NOMO-1 treated with dmso at 0.1 percent for 144 hours (cell line): ENCODE measurements at regions not wholly inside any gene's neighbourhood (a gene's known extent, or its start where the extent isn't known, plus 50 kb on each side); places are given as distances from the start of the nearest gene placed in this dataset.

Source experiments
- DNase-seq: peaks from one replicate; lab custom pipeline; 2025; ENCODE audit not compliant: unreplicated experiment; lab: John Stamatoyannopoulos, UW

- no peak for DNase-seq
Measured at GRCh38 chr3:194908496-194908895, 222.8 kb downstream of the FAM43A start.

GRCh38 chr3:194908972-194909371 is 223.3 kb downstream of the FAM43A start:
- DNase-seq = no peak

DNA sequence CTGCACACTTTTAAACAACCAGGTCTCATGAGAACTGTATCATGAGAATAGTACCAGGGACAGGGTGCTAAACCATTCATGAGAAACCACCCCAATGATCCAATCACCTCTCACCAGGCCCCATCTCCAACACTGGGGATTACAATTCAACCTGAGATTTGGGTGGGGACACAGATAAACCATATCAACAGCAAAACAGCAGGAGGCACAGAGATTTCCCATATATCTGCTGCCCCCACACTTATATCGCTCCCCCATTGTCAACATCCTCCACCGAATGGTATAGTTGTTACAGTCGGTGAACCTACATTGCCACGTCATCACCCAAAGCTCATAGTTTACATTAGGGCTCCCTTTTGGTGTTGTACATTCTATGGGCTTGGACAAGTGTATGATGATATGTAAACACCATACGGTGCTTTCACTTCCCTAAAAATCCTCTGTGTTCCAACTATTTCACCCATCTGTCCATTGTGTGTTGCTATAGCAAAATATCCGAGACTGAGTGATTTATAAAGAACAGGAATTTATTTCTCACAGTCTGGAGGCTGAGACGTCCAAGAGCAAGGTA is 224.8 kb downstream of the FAM43A start:
- no peak for DNase-seq

DNA sequence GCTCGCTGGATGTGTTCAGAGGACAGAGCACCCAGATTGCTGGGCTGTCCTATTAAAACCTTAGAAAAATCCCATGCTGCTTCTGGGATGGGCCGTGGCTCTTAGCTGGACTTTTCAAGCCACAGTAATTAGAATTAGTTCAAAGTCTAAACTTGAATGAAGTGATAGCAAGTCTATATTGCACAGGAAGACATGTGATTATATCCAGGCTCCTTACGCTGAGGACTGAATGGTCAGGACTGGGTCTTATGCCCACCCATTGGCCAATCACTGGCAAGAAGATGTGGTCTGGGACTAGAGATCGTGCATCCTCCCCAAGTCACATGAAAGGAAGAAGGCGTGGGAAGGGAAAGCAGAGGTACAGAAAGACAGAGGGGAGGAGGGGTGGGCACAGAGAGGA is 227.6 kb downstream of the FAM43A start:
- DNase-seq = no peak

DNA sequence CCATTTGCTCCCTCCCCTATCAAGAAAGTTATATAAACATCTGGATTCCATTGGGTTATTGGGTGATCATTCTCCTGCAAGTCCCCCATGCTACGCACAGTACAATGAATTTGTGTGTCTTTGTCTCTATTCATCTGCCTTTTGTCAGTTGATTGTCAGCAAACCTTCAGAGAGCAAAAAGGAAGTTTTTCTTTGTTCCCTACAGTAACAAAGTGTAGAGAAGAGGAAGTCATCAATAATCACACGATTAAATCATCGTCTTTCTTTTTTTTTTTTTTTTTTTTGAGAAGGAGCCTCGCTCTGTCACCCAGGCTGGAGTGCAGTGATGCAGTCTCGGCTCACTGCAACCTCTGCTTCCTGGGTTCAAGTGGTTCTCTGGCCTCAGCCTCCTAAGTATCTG is 239.2 kb downstream of the FAM43A start:
- peak; percentile 54 for DNase-seq

DNA sequence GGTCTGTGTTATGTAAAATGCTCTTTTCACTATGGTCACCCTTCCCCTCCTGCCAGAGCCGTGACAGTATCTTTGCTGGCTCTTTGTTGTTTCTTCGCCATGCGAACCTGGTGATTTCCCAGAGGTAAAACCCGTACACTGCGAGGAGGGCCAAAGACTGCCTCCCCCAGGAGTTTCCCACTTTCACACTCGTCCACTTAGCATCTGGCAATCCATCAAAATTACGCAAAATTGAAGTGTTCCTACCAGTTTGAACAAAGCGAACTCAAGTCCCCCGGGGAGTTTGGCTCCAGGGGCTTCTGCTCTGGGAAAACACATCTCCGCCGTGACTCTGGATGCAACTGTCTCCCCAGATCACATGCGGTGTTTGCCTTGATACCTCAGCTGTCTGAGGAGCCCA is 239.9 kb downstream of the FAM43A start:
- no peak for DNase-seq

- no peak for DNase-seq
Measured at GRCh38 chr3:194928227-194928626, 242.5 kb downstream of the FAM43A start.

GRCh38 chr3:194928831-194929577 is 243.3 kb downstream of the FAM43A start:
- peak; percentile 71 for DNase-seq

DNA sequence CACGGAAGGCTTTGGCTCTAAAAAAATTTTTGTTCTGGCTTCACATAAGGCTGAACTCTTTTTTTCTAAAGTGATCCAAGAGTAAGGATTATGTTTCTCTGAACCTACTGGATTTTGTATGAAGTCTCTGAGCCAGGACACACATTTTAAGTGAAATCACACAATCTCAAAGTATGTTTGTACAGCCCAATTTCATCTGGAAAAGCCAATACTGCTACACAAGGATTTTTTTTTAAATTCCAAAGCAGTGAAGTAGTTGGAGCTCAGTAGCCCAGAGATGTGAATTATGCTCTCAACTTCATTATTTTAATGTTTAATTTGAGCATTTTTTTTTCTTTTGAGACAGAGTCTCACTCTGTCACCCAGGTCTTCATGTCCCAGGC is 243.9 kb downstream of the FAM43A start:
- no peak for DNase-seq

- peak; percentile 74 for DNase-seq
Measured at GRCh38 chr3:194930377-194931204, 244.9 kb downstream of the FAM43A start.

GRCh38 chr3:194931347-194931746 is 245.7 kb downstream of the FAM43A start:
- no peak for DNase-seq

- DNase-seq = no peak
Measured at GRCh38 chr3:194931865-194932264, 246.2 kb downstream of the FAM43A start.

- no peak for DNase-seq
Measured at GRCh38 chr3:194933465-194933864, 247.8 kb downstream of the FAM43A start.

- DNase-seq = no peak
Measured at GRCh38 chr3:194935061-194935460, 249.4 kb downstream of the FAM43A start.

DNA sequence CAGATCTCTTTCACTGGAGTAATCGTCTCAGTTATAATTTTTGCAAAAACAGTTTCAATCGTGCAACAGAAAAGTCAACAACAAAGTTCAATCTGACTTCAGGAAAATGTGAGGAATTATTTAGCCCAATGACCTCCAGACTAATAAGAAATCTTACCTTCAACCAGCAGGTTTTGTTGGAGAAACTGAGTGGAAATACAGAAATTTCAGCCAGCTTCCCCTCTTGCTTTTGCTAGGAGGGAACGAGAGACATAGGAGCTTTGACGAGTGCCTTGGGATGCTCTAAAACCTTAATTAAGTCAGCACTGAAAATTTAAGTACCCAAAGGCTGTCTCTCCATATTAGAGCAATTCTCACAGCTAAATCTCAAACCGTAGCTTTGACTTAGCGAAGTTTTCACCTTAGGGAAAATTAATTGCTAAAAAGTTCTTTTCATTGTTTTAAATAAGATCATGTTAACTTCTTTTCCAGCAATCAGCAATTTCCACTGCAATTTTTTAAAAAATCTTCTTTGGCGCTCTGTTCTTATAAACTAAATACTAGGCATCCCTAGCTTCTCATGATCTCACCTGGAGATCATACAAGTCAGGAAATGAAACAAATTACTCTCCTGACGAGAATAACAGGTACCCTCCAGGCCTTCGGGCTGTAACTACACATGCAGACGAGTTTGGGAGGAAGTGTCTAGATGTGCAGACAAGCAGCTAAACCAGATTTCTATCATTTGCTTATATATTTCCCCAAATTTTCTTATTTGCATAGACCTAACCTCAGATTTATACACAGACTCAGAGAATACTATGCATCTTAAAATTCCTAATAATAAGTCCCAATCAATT is 250.2 kb downstream of the FAM43A start:
- DNase-seq = no peak

- no peak for DNase-seq
Measured at GRCh38 chr3:194936659-194937058, 251.0 kb downstream of the FAM43A start.

GRCh38 chr3:194937144-194937543 is 251.5 kb downstream of the FAM43A start:
- DNase-seq = no peak

DNA sequence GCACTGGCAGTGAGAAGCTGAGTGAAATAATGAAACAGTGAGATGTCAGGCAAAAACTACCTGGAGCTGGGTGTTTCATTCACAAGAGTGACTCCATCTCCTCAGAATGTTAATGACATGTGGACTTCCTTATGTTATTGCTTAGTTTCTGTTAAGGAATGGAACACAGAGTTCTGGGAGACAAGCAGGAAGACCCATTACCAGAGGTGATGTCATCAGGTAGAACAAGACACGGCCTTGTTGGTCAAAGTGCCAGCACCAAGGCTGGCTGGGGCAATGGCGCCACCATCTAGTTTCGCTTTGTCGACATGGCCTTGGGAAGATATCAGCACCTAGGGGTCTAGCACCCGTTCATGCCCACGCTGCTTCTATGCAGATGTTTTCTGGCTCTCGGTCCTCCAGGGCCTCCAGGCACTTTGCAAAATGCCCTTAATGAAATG is 252.2 kb downstream of the FAM43A start:
- no peak for DNase-seq

- no peak for DNase-seq
Measured at GRCh38 chr3:194938845-194939531, 253.3 kb downstream of the FAM43A start.

- no peak for DNase-seq
Measured at GRCh38 chr3:194939532-194939909, 253.8 kb downstream of the FAM43A start.
